HG03432 (cell line): ENCODE measurements at regions not wholly inside any gene's neighbourhood (a gene's known extent, or its start where the extent isn't known, plus 50 kb on each side); places are given as distances from the start of the nearest gene placed in this dataset.

Source experiments
- ATAC-seq: cut with Tn5 transposase; IDR thresholded peaks from one replicate; pipeline ENCODE4 v1.9.1; 2021; ENCODE audit warnings: mild to moderate bottlenecking, moderate library complexity; ENCODE audit not compliant: unreplicated experiment

DNA sequence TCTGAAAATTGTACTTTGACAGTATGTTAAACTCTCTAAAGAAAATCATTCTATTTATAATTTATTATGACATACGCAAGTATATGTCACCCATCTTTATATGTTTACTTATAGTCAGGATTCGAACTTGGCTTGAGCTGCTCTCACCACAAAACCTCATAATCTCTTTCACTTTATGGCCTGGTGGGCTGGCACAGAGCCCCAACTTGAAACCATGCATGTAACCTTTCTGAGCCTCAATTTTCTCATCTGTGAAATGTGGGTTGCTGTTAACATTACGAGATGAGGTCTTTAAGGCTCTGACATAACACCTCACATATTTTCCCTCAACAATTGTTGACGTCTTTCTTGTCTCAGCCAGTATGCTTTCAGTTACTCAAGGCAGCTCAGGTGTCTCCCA lies 69.4 kb upstream of the PFN2 start:
- ATAC-seq: no peak

DNA sequence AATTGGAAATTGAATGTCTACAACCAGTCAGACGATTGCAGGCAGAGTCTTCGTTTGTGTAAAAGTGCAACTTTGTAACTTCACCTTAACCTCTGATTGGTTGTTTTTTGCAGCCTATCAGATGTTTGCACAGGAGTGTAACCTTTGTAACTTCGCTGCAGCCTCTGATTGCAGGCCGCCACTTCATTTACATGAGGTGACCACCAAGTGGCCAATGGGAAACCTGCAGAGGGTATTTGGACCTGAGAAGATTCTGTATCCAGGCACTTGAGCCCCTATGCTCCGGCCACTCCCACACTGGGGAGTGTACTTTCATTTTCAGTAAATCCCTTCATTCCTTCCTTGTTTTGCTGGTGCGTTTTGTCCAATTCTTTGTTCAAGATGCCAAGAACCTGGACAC lies 68.1 kb upstream of the PFN2 start:
- no peak for ATAC-seq

DNA sequence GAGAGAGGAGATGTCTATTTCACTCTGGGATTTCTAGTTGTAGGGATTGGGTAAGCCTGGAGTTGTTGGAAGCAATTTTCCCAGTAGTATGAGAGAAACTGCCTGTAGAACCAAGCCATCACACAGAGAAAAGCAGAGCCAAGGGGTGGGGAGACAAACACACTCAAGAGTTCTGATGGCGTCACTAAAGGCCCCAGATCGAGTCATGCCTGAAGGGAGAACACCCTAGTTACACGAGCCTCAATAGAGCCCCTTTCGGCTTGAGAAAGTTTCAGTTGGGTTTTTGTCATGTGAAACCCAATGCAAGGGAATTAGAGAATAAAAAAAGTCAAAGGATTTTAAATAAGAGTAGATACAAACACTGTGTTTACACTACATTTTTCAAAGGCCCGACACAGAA lies 66.1 kb upstream of the PFN2 start:
- ATAC-seq: no peak

DNA sequence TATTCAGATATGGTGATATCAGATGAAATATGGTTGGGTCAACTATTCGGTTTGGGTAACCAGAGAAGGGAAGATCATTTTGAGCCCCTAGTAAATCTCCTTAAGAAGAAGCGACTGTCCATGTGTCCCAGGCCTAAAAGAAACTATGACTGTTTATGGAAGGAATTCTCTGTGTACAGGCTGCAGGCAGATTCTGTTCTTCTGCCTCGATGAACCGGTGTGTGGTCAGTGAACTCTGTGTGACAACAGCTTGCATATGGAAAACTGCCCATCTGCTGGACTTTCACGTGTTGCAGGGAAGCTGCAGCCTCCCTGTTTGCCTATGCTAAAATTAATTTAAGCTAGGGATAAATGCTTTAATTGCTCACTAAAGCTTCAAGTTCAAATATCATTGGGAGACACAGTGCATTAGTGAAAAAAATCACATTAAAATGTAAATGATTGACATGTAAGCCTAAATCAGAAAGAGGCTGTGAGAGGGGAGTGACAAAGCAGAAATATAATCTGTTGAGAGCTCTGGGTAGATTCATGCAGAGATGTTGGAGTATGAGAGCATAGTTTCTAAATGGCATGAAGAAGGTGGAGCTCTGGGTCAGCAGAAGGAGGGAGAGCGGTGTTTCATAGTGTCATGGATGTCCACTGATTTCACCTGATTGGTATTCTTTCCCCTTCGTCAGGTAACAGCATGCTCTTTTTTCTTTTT lies 65.4 kb upstream of the PFN2 start:
- ATAC-seq: no peak

DNA sequence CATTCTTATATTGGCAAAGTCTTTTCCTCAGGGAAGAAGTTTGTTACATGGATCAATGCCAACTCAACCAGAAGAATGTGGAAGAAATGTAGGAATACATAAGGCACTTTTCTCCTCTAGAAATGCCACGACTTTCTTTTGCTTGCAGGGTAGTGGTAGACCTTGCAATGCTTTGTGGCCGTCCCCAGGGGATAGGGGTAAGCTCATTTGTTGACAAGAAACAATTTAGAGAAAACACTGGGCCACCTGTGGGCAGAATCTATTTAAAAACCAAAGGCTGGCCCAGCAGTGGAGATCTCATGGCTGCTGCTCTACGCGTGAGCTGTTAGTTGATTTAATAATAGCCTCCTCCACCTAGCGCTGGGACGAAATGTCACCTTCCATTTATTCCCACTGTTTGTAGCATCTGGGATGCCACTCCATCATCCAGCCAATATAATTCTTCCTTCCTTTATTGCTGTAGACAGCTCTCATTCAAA lies 64.6 kb upstream of the PFN2 start:
- ATAC-seq: no peak

DNA sequence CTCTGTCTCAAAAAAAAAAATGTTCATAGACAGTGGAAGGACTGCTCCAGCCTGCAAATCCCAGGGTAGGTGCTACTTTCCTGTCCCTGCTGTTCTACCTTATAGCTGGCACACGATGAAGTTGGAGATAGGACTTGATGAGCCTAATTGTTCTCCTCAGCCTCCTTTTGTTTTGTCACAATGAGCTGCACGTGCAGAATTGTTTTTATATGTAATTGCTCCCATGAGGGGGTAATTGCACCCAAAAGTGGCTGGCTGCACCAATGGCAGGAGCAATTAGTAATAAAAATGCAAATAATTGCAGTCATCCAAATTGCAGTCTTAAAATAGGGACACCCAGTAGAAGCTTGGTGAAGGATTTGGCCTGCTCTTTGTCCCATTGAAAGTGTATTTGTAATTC lies 63.0 kb upstream of the PFN2 start:
- no peak for ATAC-seq

DNA sequence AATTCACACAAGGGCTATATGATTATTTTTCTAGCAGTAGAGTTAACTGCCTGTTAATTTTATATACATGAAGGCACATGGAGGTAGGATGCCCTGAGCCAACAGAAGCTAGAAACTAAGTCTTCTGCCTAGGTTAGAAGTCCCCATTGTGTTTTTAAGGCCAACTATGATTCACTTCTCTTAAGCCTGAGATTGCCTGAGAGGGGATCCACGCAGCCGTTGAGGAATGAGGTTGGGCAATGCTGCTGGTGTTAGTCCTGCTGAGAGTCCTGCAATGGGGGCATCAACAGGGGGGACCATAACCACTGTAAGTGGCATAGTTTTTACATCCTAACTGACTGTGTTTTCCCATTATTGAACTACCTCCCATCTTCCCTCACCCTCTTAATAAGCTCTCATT lies 60.1 kb upstream of the PFN2 start:
- ATAC-seq: no peak

DNA sequence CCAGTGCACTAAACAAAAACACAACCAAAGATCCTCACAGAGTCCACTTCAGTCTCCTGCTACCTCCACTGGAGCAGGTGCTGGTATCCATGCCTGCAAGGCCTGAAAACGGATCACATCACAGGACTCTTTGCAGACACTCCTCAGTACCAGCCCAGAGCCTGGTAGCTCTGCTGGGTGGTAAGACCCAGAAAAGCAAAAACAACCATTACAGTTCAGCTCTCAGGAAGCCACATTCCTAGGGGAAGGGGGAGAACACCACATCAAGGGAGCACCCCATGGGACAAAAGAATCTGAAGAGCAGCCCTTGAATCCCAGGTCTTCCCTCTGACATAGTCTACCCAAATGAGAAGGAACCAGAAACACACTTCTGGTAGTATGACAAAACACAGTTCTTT lies 52.5 kb upstream of the PFN2 start:
- ATAC-seq: no peak

DNA sequence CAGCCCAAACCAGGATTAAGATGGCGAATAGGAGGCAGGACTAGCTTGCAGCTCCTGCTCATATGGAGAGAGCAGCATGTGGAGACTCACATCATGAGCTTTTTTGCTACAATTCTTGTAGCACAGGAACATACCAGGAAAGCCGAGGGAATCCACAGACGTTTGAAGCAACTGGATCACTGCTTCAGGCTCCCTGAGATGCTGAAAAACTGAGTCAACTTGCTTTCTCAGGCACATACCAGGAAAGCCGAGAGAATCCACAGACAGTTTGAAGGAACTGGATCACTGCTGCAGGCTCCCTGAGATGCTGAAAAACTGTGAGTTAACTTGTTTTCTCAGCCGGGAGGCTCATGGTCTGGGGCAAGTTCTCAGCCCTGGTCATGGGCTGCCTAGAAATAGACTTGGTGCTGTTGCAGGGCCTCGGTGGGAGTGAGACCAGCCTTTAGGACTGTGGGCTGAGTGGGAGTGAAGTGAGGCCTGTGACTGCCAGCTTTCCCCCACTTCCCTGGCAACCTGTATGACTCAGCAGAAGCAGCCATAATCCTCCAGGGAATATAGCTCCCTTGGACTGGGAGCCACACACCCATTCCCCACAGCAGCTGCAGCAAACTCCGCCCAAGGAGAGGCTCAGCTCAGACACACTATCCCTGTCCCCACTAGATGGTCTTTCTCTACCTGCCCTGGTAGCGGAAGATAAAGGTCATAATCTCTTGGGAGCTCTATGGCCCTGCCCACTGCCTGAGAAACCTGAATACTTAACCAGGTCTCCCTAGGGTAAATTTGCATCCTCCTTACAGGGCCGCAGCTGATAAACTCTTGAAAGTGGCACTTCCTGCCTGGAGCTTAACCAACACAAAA lies 51.9 kb upstream of the PFN2 start:
- peak; percentile 90 for ATAC-seq

DNA sequence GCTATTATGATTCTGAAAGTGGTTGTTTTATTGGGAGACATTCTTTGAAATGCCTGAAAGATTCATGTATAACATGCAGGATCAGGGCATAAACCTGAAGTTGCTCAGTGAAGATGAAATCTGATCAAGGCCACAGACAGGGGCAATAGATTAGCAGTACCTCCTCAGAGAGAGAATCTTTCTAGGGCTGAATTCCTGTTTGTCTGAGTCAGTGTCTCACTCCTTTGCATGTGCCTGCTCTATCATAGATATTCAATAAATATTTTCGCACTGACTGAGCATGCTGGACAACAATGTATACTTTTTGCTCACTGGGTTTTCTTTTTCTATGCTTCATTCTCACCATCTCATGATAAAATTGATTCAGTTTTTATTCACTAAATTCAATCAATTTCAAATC lies 49.8 kb upstream of the PFN2 start:
- no peak for ATAC-seq
